WTC11 (cell line): ENCODE measurements at regions not wholly inside any gene's neighbourhood (a gene's known extent, or its start where the extent isn't known, plus 50 kb on each side); places are given as distances from the start of the nearest gene placed in this dataset.

Experiments
- ATAC-seq: fragments of 200-7000 bp; cut with Tn5 transposase; 2 replicates; pipeline ENCODE4 v1.10.0; 2021; ENCODE audit warnings: mild to moderate bottlenecking, moderate library complexity
- CTCF ChIA-PET: fragments of 300-600 bp; sonication (Branson Sonifier 250); formaldehyde crosslinking; loops from one replicate; lab custom pipeline; 2021; ENCODE audit warnings: antibody characterized with exemption; lab: Charles Lee
- POLR2A ChIA-PET: fragments of 350-600 bp; sonication (Branson Sonifier 250); formaldehyde crosslinking; loops from one replicate; lab custom pipeline; 2021; ENCODE audit warnings: antibody characterized with exemption; lab: Charles Lee
- DNase-seq: peaks from one replicate; pipeline ENCODE4 v3.0.0; 2021; ENCODE audit warnings: low spot score
- H3K27ac Mint-ChIP-seq: 2 replicates; pipeline ENCODE4 v1.8.0; 2021; ENCODE audit warnings: mixed read lengths
- H3K27me3 Mint-ChIP-seq: 2 replicates; pipeline ENCODE4 v1.8.0; 2021; ENCODE audit warnings: low read depth, mild to moderate bottlenecking, moderate library complexity, mixed read lengths
- H3K36me3 Mint-ChIP-seq: 2 replicates; pipeline ENCODE4 v1.8.0; 2021; ENCODE audit warnings: mixed read lengths
- H3K4me1 Mint-ChIP-seq: 2 replicates; pipeline ENCODE4 v1.8.0; 2022; ENCODE audit warnings: mixed read lengths
- H3K4me3 Mint-ChIP-seq: 2 replicates; pipeline ENCODE4 v1.8.0; 2021; ENCODE audit warnings: mild to moderate bottlenecking, moderate library complexity, mixed read lengths
- H3K9me3 Mint-ChIP-seq: 2 replicates; pipeline ENCODE4 v1.8.0; 2021; ENCODE audit warnings: mixed read lengths
- AR ChIP-seq: fragments of 250-450 bp; sonication (Bioruptor Pico); IDR thresholded peaks from 2 replicates; pipeline ENCODE4 v1.9.0; 2021; ENCODE audit warnings: mild to moderate bottlenecking
- ATF2 ChIP-seq: sonication (generic); formaldehyde crosslinking; IDR thresholded peaks from 2 replicates; pipeline ENCODE4 v1.8.1; 2022; ENCODE audit warnings: low read depth, missing genetic modification reagents, borderline replicate concordance
- EMX1 ChIP-seq: fragments of 250-450 bp; sonication (Bioruptor Pico); IDR thresholded peaks from 2 replicates; pipeline ENCODE4 v1.8.0; 2021; ENCODE audit warnings: mild to moderate bottlenecking
- FOXK1 ChIP-seq: sonication (generic); formaldehyde crosslinking; IDR thresholded peaks from 2 replicates; pipeline ENCODE4 v1.8.0; 2022; ENCODE audit warnings: mild to moderate bottlenecking, moderate library complexity, missing genetic modification reagents
- MXD4 ChIP-seq: fragments of 250-450 bp; sonication (Bioruptor Pico); IDR thresholded peaks from 2 replicates; pipeline ENCODE4 v1.8.0; 2021; ENCODE audit warnings: mild to moderate bottlenecking, moderate library complexity, borderline replicate concordance
- NFYB ChIP-seq: sonication (generic); formaldehyde crosslinking; conservative IDR thresholded peaks from 2 replicates; pipeline ENCODE4 v1.8.0; 2022; ENCODE audit warnings: low read depth, missing genetic modification reagents
- NR2C2 ChIP-seq: sonication (generic); formaldehyde crosslinking; IDR thresholded peaks from 2 replicates; pipeline ENCODE4 v1.8.0; 2022; ENCODE audit warnings: mild to moderate bottlenecking, missing genetic modification reagents
- SOX15 ChIP-seq: fragments of 250-450 bp; sonication (Bioruptor Pico); IDR thresholded peaks from 2 replicates; pipeline ENCODE4 v1.9.0; 2021; ENCODE audit warnings: mild to moderate bottlenecking
- SP1 ChIP-seq: sonication (generic); formaldehyde crosslinking; conservative IDR thresholded peaks from 2 replicates; pipeline ENCODE4 v1.8.1; 2022; ENCODE audit warnings: missing genetic modification reagents
- ZNF121 ChIP-seq: sonication (generic); formaldehyde crosslinking; IDR thresholded peaks from 2 replicates; pipeline ENCODE4 v1.8.0; 2023; ENCODE audit warnings: missing genetic modification reagents
- ZNF232 ChIP-seq: sonication (generic); formaldehyde crosslinking; IDR thresholded peaks from 2 replicates; pipeline ENCODE4 v1.8.0; 2022; ENCODE audit warnings: mild to moderate bottlenecking, missing genetic modification reagents
- ZNF423 ChIP-seq: fragments of 250-450 bp; sonication (Bioruptor Pico); IDR thresholded peaks from 2 replicates; pipeline ENCODE4 v2.1.2; 2022; ENCODE audit warnings: mild to moderate bottlenecking, moderate library complexity
- ZNF671 ChIP-seq: fragments of 250-450 bp; sonication (Bioruptor Pico); IDR thresholded peaks from 2 replicates; pipeline ENCODE4 v1.8.0; 2021; ENCODE audit warnings: mild to moderate bottlenecking
- TF ChIP-seq, protein P1 (sequence below): sonication (generic); formaldehyde crosslinking; IDR thresholded peaks from 2 replicates; pipeline ENCODE4 v1.8.0; 2023; ENCODE audit warnings: missing genetic modification reagents, mild to moderate bottlenecking, borderline replicate concordance
- TF ChIP-seq, protein P2 (sequence below): sonication (generic); formaldehyde crosslinking; IDR thresholded peaks from 2 replicates; pipeline ENCODE4 v1.8.1; 2022; ENCODE audit warnings: mild to moderate bottlenecking, missing genetic modification reagents, moderate library complexity, borderline replicate concordance
- TF ChIP-seq, protein P3 (sequence below): sonication (generic); formaldehyde crosslinking; IDR thresholded peaks from 2 replicates; pipeline ENCODE4 v1.8.1; 2023; ENCODE audit warnings: mild to moderate bottlenecking, moderate library complexity, missing genetic modification reagents
- TF ChIP-seq, protein P4 (sequence below): sonication (generic); formaldehyde crosslinking; IDR thresholded peaks from 2 replicates; pipeline ENCODE4 v1.8.1; 2023; ENCODE audit warnings: mild to moderate bottlenecking, missing genetic modification reagents, moderate library complexity
- TF ChIP-seq, protein P5 (sequence below): sonication (generic); formaldehyde crosslinking; IDR thresholded peaks from 2 replicates; pipeline ENCODE4 v1.8.0; 2022; ENCODE audit warnings: missing genetic modification reagents

GRCh38 chr16:13621639-13622038, 298.3 kb upstream of the ERCC4 start:
- DNase-seq (no peak), ATAC-seq (peak; percentile 97)
- peak overlapping the region; percentile 16; the same call in 1 of the 2 replicates for H3K4me3 Mint-ChIP-seq
- no peak for TF ChIP-seq ZNF232
- TF ChIP-seq, protein P1, sequence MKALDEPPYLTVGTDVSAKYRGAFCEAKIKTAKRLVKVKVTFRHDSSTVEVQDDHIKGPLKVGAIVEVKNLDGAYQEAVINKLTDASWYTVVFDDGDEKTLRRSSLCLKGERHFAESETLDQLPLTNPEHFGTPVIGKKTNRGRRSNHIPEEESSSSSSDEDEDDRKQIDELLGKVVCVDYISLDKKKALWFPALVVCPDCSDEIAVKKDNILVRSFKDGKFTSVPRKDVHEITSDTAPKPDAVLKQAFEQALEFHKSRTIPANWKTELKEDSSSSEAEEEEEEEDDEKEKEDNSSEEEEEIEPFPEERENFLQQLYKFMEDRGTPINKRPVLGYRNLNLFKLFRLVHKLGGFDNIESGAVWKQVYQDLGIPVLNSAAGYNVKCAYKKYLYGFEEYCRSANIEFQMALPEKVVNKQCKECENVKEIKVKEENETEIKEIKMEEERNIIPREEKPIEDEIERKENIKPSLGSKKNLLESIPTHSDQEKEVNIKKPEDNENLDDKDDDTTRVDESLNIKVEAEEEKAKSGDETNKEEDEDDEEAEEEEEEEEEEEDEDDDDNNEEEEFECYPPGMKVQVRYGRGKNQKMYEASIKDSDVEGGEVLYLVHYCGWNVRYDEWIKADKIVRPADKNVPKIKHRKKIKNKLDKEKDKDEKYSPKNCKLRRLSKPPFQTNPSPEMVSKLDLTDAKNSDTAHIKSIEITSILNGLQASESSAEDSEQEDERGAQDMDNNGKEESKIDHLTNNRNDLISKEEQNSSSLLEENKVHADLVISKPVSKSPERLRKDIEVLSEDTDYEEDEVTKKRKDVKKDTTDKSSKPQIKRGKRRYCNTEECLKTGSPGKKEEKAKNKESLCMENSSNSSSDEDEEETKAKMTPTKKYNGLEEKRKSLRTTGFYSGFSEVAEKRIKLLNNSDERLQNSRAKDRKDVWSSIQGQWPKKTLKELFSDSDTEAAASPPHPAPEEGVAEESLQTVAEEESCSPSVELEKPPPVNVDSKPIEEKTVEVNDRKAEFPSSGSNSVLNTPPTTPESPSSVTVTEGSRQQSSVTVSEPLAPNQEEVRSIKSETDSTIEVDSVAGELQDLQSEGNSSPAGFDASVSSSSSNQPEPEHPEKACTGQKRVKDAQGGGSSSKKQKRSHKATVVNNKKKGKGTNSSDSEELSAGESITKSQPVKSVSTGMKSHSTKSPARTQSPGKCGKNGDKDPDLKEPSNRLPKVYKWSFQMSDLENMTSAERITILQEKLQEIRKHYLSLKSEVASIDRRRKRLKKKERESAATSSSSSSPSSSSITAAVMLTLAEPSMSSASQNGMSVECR (CRISPR knock-in tag), result no peak
- no peak for TF ChIP-seq ZNF121 (CRISPR knock-in tag)
- TF ChIP-seq AR (CRISPR knock-in tag), result no peak
- no peak for TF ChIP-seq NR2C2
- no peak for TF ChIP-seq SP1 (CRISPR knock-in tag)
- TF ChIP-seq, protein P2, sequence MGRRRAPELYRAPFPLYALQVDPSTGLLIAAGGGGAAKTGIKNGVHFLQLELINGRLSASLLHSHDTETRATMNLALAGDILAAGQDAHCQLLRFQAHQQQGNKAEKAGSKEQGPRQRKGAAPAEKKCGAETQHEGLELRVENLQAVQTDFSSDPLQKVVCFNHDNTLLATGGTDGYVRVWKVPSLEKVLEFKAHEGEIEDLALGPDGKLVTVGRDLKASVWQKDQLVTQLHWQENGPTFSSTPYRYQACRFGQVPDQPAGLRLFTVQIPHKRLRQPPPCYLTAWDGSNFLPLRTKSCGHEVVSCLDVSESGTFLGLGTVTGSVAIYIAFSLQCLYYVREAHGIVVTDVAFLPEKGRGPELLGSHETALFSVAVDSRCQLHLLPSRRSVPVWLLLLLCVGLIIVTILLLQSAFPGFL (CRISPR knock-in tag), result no peak
- TF ChIP-seq, protein P3, sequence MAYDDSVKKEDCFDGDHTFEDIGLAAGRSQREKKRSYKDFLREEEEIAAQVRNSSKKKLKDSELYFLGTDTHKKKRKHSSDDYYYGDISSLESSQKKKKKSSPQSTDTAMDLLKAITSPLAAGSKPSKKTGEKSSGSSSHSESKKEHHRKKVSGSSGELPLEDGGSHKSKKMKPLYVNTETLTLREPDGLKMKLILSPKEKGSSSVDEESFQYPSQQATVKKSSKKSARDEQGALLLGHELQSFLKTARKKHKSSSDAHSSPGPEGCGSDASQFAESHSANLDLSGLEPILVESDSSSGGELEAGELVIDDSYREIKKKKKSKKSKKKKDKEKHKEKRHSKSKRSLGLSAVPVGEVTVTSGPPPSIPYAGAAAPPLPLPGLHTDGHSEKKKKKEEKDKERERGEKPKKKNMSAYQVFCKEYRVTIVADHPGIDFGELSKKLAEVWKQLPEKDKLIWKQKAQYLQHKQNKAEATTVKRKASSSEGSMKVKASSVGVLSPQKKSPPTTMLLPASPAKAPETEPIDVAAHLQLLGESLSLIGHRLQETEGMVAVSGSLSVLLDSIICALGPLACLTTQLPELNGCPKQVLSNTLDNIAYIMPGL (CRISPR knock-in tag), result no peak
- peak overlapping the region; percentile 96 for H3K27ac Mint-ChIP-seq
- peaks cover 4% of the 10 kb centered on the region; the same call in 1 of the 2 replicates for H3K27me3 Mint-ChIP-seq
- H3K4me1 Mint-ChIP-seq, result peaks cover 32% of the 10 kb centered on the region
- H3K36me3 Mint-ChIP-seq, result peaks cover 10% of the 10 kb centered on the region
- ChIA-PET CTCF (interaction anchor here (0.6 to 0.9 kb wide), 2 partner anchors 19 to 243 kb away, joined by 3 read pairs; no protein-coding TSS in a partner anchor), POLR2A (interaction anchor here (0.6 kb wide), 1 partner anchor 88 kb away, joined by 8 read pairs; no protein-coding TSS in a partner anchor)
- peaks cover 10% of the 10 kb centered on the region for H3K9me3 Mint-ChIP-seq

- peaks cover 57% of the 10 kb centered on the region for H3K4me1 Mint-ChIP-seq
- DNase-seq, result no peak
- no peak for TF ChIP-seq ATF2 (CRISPR knock-in tag)
- TF ChIP-seq ZNF671 (CRISPR knock-in tag), result no peak
- TF ChIP-seq FOXK1 (CRISPR knock-in tag), result no peak
- TF ChIP-seq, protein P4, sequence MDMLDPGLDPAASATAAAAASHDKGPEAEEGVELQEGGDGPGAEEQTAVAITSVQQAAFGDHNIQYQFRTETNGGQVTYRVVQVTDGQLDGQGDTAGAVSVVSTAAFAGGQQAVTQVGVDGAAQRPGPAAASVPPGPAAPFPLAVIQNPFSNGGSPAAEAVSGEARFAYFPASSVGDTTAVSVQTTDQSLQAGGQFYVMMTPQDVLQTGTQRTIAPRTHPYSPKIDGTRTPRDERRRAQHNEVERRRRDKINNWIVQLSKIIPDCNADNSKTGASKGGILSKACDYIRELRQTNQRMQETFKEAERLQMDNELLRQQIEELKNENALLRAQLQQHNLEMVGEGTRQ, result no peak
- TF ChIP-seq NFYB (CRISPR knock-in tag), result no peak
- no peak for TF ChIP-seq MXD4 (CRISPR knock-in tag)
- TF ChIP-seq SOX15 (CRISPR knock-in tag), result no peak
- TF ChIP-seq ZNF423 (CRISPR knock-in tag), result no peak
- TF ChIP-seq EMX1 (CRISPR knock-in tag), result no peak
- TF ChIP-seq, protein P5, sequence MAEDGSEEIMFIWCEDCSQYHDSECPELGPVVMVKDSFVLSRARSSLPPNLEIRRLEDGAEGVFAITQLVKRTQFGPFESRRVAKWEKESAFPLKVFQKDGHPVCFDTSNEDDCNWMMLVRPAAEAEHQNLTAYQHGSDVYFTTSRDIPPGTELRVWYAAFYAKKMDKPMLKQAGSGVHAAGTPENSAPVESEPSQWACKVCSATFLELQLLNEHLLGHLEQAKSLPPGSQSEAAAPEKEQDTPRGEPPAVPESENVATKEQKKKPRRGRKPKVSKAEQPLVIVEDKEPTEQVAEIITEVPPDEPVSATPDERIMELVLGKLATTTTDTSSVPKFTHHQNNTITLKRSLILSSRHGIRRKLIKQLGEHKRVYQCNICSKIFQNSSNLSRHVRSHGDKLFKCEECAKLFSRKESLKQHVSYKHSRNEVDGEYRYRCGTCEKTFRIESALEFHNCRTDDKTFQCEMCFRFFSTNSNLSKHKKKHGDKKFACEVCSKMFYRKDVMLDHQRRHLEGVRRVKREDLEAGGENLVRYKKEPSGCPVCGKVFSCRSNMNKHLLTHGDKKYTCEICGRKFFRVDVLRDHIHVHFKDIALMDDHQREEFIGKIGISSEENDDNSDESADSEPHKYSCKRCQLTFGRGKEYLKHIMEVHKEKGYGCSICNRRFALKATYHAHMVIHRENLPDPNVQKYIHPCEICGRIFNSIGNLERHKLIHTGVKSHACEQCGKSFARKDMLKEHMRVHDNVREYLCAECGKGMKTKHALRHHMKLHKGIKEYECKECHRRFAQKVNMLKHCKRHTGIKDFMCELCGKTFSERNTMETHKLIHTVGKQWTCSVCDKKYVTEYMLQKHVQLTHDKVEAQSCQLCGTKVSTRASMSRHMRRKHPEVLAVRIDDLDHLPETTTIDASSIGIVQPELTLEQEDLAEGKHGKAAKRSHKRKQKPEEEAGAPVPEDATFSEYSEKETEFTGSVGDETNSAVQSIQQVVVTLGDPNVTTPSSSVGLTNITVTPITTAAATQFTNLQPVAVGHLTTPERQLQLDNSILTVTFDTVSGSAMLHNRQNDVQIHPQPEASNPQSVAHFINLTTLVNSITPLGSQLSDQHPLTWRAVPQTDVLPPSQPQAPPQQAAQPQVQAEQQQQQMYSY (CRISPR knock-in tag), result no peak
Measured at GRCh38 chr16:13628156-13628555, 291.8 kb upstream of the ERCC4 start.

More at GRCh38 chr16:13628156-13628555, 291.8 kb upstream of the ERCC4 start:
- Mint-ChIP-seq H3K9me3 (peaks cover 7% of the 10 kb centered on the region), H3K36me3 (peaks cover 7% of the 10 kb centered on the region), H3K27ac (no peak overlapping the region), H3K27me3 (no peaks in the 10 kb centered on the region; the same call in 1 of the 2 replicates), H3K4me3 (no peak overlapping the region)
- ATAC-seq, result no peak
- ChIA-PET POLR2A (no interaction called here), CTCF (no interaction called here)
